NCI-H2227 treated with DMSO at 0.1 percent for 48 hours (cell line): ENCODE measurements at regions not wholly inside any gene's neighbourhood (a gene's known extent, or its start where the extent isn't known, plus 50 kb on each side); places are given as distances from the start of the nearest gene placed in this dataset.

Experiments
- DNase-seq: peaks from one replicate; lab custom pipeline; 2025; lab: John Stamatoyannopoulos, UW

DNA sequence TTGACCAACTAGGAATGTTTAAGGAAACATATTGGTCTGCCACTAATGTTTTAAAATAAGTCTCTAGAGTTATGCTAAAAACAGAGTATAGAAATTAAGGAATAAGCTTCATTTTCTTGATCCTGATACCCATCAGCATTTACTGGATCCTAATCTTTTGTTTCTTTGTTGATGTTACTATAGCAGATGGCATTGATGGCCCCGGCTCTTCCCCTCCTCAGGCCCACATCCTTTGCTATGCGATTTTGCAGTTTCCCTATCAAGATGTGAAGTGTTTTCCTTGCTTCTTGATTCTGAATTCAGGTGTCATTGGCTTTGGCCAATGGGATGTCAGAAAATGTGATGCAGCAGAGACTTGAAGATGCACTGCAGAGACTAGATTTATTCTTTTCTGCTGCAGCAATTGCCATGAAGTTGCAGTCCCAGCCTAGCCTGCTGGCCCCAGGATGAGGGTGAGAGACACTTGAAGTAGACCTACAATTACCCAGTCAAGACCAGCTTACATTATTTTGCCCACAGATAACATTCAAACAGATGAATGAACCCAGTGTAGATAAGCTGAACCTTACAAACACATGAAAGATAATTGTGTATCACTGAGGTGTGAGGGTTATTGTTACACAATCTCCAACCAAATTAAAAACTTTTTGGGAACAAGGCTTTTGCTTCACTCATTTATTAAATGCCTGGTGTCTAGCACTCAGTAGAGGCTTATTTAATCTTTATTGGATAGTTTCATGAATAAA is 115.2 kb upstream of the ITGA4 start:
- no peak for DNase-seq

DNA sequence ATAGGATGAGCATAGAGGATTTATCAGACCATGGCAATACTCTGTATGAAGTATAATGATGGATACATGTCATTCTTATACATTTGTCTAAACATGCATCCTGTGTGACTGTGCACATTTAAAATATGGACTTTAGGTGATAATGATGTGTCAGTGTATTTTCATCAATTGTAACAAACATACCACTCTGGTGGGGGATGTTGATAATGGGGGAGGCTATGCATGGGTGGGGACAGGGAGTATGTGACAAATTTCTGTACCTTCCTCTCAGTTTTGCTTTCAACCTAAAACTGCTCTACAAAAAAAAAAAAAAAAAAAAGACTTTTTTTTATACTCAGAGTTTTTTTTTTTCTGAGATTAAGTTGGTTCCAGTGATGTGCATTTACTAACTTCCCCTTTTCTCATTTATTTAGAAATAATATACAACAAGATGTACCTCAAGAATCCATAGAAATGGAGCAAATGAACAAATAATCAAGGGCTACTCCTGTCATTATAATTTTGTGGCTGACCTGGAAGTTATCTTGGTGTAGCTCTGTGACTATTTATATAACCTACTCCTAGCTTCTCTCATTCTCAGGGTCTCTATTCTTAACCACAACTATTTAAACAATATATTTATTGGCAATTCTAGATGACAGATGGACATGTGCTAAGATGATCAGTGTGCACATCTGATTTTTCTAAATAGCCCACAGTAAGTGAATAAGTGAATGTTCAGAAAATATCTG is 108.9 kb upstream of the ITGA4 start:
- DNase-seq: no peak

DNA sequence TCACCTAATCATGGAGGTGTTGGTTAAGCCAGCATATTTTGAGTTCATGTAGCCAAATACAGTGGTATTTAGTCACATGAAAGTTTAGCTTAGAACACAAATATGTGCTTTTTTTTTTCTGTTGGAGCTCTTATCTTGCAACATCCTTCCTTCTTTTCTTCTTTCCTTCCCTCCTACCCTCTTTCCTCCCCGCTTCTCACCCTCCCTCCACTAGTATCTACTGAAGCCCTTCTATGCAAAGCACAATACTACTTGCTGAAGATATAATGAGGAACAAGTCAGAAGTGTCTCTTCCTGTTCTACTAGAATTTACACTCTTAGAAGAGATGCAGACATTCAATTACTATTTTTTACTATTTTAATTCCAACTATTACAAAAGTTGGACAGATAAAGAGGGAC is 105.0 kb upstream of the ITGA4 start:
- DNase-seq: no peak

DNA sequence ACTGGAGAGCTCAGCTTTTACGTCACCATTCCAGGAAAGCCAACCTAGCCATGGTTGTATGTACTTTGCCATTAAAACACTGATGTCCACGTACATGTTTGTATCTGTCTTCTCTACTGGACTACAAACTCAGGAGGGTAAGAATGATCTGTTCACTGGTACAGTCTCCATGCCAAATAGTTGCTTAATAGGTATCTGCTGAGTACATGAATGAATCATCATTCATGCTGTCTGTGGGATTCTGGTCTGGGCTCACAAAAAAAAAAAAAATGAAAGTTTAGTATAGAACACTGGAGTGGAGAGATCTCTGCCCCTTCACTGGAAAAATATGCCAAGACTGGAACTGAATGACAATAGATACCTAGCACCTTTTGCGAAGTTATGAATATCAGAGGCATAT is 102.6 kb upstream of the ITGA4 start:
- DNase-seq: no peak

DNA sequence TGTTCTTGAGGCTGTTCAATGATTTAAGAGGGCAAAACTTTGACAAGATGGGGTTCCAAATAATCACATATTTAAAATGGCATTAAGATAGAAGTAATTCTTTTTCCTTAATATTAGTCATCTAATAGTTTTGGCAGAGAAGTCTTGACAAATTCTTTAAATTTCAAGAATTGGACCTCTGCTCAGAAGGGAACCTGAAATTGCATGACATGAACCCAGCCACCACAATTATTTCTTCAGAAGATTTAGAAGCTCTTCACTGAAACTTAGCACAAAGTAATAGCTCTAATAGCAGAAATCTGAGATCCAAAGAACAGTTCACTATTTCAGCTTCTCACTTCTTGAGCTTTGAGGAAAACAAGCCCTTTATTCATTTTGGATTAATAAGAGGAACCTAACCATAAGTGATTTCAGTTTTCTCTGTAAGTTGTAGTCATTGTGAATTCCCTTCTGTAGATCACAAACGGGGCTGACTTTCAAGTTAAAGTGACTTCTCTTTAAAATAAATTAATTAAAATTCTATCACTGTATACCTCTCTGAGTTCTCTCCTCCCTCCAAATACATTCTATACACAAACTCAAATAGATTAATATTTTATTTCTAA is 100.6 kb upstream of the ITGA4 start:
- DNase-seq: no peak

DNA sequence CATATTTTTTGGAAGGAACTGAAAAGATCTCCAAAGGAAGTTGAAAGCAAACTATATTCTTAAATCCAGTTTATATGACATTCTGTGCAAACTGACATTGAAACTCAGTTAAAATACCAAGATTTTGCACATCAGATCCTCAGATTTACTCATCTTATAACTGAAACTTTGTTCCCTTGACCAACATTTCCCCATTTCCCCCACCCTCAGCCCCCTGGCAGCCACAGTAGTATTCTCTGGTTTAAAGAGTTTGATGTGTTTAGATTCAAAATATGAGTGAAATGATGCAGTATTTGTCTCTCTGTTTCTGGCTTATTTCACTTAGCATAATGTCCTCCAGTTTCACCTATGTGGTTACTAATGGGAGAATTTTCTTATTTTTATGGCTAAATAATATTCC is 99.2 kb upstream of the ITGA4 start:
- DNase-seq: no peak

DNA sequence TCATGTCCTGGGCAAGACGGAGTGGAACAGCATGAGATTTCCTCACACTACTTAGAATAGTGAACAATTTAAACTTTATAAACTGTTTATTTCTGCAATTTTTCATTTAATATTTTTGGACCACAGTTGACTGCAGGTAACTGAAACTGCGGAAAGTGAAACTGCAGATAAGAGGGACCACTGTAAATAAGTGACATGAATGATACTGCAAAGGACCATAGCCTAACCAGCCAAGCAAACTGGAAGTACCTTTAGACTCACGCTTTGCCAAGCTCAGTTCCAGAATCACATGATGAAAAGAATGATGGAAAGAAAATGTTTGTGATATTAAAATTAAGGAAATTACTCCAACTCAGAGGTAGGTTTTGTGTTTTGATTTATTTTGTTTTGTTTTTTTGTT is 94.6 kb upstream of the ITGA4 start:
- no peak for DNase-seq

DNA sequence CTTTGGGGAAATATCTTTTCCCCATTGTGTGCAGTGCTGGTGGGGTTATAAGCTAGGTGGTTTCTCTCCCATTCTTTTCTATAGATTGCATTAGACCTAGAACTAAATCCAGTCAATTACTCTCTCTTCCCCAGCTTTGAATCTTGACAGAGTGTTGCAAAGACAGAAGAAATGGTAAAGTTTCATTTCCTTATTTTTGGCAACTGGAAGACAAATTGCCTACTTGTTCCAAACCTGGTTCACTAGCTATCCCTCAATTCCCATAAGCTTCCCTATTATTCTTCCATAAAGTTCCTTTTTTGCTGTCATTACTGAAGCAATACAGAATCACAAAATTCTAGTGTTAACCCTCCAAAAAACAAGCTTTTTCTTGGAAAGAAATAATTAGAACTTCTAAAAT is 94.0 kb upstream of the ITGA4 start:
- DNase-seq: no peak

DNA sequence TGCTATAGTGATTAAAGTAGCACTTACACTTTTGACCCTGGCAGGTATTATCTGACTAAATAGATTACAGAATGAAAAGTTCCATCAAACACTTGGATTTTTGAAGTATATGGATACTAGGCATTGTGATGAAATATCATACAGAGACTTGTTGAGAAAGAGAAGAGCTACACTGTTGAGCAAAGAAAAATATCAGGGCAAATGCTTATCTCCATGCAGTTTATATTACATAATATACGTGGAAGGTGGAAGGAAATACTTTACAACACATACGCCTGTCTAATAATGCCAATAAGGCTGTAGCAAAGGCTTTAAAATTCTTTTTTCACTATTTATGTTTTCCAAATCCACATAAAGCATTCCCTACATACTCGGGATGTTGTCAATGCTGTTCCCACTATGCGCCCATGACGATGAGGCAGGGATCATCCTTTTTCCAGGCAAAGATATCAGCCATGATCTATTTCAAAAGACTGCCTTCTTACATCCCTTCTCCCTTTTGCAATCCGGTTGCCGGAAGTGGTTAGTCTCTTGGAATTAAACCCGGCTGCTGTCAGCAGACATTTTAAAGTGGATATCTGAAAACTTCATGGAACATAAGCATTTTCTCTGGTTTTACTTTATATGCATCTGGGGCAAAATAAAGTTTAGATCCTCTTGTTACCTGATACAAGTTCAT is 92.6 kb upstream of the ITGA4 start:
- no peak for DNase-seq

DNA sequence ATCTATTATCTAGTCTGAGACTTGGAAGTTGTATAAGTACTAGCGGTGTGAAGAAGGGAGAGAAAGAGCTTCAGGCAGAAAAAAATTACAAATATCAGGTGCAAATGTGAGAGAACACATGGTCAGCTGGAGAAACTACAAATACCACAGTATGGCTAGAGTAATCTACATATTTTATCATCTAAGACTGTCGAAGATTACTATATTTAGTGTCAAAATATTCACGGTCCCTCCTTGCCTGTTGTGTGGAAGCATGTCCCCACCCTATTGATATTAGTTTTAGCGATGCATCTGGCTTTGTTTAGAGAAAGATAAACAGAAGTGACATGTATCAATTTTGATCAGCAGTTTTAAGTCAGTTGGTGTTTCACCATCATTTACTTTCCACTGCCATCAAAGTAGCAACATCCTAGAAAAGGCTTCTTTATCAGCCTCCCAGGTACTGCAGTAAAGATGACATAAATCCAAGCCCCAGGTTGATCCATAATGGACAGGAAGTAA is 90.5 kb upstream of the ITGA4 start:
- DNase-seq: no peak

DNA sequence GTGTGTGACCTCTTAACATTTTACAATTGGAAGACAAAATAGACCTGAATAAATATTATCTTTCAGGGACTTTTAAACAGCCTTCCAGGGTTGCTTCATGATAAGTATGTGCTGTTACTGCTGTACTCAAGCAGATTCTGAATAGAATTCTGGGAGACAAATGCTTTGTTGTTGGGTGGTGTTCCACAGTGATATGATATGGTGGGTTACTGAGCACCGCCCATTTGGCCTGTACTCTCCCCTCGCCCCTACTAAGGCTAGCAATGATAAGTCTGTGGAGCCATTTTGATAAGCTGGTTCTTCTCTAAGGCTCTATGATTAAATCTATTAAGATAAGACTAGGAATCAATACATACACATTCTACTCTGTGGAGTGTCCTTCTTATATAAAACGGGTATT is 89.8 kb upstream of the ITGA4 start:
- DNase-seq: no peak

DNA sequence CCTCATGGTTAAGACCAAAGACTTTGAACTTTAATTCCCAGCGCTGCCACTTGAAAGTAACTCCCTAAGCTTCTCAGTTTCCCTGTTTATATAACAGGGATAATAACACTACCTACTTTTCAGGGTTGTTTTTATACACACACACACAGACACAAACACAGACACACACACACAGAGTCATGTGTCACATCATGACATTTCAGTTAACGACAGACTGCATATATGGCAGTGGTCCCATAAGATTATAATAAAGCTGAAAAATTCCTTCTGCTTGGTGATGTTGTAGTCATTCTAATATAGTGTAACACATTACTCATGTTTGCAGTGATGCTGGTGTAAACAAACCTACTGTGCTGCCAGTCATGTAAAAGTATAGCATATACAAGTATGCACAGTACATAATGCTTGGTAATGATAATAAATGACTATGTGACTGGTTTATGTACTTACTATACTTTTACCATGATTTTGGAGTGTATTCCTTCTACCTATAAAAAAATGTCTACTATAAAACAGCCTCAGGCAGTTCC is 89.2 kb upstream of the ITGA4 start:
- DNase-seq: no peak

DNA sequence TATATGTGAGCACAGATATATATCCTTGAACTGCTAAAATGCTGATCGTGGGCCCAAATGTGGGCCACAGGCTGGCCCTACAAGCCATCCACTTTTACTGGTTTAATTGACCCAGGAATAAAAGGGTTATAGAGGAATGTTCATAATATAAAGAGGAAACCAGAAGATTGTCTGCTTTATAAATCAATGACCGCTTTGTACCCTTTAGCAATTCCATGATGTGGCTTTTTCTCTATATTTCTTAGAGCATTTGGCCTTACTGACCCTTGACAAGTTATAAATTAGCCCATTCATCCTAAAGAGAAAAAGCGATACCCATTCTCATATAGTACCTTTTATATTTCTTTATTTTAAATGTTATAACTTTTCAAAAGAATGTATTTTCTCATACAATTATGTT is 87.1 kb upstream of the ITGA4 start:
- no peak for DNase-seq

DNA sequence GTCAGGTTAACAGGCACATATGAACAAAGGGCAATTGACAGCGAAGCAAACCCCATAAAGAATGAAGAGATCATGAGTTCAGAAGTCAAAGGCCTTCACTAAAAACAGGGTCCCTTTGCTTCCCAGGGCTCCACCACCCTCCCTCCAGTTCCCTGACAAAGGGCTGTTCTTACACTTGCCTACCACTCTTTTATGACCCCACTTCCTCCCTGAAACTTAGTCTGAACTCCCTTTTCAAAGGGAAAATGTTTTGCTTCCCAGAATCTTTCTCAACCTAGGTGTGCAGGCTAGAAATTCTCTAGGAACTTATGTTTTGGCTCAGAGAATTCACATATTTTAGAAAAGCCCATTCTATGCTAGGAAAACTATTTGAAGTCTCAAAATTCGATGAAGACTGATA is 86.0 kb upstream of the ITGA4 start:
- no peak for DNase-seq

DNA sequence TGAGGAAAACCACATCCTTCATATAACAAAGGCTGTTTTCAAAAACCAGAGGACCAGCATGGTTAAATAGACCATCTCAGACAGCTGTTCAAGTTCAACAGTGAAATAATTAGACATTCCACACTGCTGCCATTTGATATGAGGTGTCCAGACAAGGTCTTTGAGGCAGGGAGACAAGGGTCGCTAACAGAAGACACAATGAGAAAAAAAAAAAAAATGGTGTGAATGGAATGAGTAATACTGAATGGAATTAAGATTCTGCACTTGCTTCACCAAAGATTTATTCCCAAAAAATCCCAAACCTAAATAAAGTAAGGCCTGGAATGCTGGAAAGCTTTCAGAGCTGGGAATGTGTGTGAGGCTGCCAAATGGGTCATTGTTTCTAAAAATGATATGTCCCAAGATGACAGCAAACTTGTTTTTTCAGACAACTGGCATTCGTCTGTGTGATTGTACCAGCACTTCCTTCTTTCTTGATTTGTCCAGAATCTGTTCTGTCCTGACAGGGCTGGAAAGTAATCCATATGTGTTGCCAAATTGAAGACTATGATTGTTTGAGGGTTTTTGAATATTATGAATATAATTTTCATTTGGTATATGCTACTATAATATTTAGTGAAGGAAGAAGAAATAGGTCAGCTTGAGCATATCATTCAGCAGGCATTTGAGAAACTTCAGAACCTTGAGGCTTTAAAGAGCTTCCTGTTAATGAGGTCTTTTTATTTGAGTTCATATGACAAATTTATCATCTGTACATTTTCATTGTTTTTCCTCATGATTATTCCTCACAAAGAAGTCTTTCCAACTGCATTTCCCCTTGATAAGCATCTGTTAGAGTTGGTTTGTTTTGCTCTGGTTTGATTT is 85.2 kb upstream of the ITGA4 start:
- DNase-seq: no peak

DNA sequence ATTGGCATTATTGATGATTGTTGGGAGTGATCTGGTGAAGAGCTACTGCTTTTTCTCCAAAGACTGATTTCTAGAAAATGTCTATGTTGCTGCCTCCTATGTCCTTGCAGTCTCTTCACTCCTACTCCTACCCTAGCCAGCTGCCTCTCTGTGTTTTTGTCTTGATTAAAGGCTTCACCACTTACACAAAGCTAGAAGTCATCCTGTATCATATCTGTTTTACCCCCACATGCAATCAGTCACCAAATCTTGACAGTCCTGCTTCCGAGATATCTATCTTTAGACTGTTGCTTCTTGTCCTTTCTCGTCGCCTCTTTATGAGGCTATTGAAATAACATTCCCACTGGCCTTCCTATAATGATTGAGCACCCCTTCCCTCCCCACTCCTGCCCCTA is 84.5 kb upstream of the ITGA4 start:
- no peak for DNase-seq

DNA sequence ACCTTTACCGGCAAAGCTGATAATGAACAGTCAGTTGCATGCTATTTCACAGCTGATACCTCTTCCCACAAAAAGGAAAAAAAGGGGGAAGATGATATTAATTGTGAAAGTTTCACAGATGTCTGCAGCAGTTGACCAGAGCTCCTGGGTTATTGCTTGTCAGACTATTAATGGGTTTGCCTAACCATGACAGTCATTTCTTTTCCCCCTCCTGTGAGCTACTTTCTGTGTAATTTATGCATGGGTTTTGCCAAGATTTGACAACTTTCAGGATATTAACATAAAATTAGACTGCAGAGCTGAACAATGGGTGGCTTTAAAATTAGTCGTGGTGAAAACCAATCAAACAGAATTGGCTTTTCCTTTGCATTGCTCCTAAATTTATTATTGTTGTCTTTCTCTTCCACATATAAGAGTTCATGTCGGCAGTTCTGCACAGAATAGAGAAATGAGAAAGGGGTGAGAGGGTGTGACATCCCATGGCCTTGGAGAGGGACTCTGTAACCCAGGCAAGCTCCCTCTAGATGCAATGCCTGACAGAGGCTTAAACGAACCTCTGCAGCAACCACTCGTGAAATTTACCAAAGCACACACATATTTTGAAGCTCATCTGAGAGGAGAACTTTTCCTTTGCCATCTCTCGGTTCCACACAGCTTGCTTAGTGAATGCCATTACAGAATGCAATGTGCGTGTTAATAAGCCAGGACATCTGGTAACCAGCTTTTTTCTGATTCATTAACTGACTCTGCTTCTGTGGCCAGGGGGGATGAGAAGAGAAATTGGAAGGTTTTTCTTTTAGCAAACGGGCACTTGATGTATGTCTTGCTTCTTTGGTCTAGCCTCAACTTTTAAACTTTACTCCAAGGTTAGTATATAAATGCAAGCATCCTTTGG is 82.2 kb upstream of the ITGA4 start:
- no peak for DNase-seq

DNA sequence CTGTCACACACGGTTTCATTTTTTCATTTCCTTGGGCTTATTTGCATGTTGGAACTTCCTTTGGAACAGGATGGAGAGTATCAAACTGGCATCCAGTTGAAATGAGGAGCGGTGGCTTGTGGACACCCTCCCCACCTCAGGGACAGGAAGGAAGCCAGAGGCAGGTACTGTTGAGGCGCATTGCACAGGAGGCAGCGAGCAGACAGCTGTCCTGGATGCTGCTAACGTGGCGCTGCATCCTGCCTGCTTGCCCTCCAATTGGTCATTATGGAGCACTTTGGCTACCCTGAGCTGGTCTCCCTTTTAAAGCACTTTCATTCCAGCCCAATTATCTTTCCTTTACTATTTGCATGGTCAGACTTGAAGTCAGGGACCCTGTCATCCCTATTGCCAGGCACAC is 80.7 kb upstream of the ITGA4 start:
- DNase-seq: no peak

DNA sequence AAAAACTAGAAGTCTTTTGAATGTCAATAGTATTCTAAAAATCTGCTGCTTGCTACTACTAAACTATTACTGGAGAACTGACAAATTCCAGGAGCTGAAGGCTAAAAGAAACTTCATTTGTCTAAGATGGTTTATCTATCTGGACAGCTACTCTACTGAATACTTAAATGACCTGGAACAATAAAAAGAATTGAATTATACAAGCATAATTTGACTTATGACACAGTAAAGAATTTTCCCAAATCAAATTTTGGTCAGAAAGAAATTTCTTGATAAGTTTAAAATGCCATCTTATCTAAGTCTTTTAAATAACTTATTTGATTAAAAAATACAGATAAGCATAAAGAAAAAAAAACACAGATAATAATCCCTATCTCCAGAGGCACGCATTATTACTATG is 80.2 kb upstream of the ITGA4 start:
- DNase-seq: no peak

DNA sequence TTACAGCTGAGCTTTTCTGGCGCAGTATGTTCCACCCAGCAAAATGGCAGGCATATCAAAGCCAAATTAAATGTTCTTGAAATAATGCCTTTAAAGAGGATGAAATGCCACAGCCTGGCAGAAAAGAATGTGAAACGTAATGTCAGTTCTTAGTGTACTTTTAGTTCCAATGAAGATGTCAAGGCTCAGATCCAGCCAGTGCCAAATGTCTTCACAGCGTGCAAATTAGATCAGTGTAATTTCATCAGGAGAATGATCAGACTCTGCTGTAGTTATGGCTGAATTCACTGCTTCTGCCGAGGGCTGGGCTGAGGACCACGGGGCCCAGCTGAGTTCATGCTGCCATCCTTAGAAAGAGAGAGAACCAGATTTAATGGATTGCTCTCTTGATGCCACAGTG is 78.7 kb upstream of the ITGA4 start:
- no peak for DNase-seq
